DMS153 (cell line): ENCODE measurements at regions not wholly inside any gene's neighbourhood (a gene's known extent, or its start where the extent isn't known, plus 50 kb on each side); places are given as distances from the start of the nearest gene placed in this dataset.
A peak's percentile ranks its signal among the peaks of the same experiment; 100 is the strongest.

Experiments
- DNase-seq: peaks from one replicate; lab custom pipeline; 2025; lab: John Stamatoyannopoulos, UW

- DNase-seq = no peak
Observed at GRCh38 chr6:26197933-26198721, 110.9 kb downstream of the HFE start.

- no peak for DNase-seq
Observed at GRCh38 chr6:26198722-26199056, 111.5 kb downstream of the HFE start.

GRCh38 chr6:26199057-26199772 lies 112.0 kb downstream of the HFE start:
- peak; percentile 96 for DNase-seq

- DNase-seq = peak; percentile 48
Observed at GRCh38 chr6:26199773-26200764, 112.8 kb downstream of the HFE start.

- DNase-seq = no peak
Observed at GRCh38 chr6:26200918-26201721, 113.9 kb downstream of the HFE start.

DNA sequence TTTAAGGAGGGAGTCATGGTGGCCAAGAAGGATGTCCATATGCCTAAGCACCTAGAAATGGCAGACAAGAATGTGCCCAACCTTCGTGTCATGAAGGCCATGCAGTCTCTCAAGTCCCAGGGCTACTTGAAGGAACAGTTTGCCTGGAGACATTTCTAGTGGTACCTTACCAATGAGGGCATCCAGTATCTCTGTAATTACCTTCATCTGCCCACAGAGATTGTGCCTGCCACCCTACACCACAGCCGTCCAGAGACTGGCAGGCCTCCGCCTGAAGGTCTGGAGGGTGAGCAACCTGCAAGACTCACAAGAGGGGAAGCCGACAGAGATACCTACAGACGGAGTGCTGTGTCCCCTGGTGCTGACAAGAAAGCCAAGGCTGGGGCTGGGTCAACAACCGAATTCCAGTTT lies 115.0 kb downstream of the HFE start:
- DNase-seq = no peak

GRCh38 chr6:26202811-26203583 lies 115.8 kb downstream of the HFE start:
- DNase-seq = no peak

GRCh38 chr6:26204332-26205160 lies 117.3 kb downstream of the HFE start:
- DNase-seq = peak; percentile 97

DNA sequence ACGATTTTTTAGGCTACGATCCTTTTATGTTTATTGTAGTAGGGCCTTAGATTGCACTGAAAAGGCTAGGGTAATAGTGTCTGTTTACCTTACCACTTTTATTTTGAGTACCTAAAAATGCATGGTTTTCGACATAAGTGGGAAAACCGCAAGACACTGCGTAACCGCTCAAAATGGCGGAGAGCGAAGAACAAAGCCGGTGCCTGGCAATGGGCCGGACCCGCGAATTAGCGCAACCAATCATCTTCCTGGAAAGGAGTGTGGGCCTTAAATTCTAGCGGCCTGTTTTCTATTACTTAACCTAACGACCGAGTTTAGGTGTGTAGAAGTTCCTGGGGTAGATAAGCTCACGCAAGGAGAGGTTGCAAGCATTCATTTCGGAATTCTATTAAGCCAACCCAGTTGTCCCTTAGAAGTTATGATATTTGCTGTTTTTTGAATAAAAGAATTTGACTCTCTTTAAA lies 118.0 kb downstream of the HFE start:
- peak; percentile 86 for DNase-seq

DNA sequence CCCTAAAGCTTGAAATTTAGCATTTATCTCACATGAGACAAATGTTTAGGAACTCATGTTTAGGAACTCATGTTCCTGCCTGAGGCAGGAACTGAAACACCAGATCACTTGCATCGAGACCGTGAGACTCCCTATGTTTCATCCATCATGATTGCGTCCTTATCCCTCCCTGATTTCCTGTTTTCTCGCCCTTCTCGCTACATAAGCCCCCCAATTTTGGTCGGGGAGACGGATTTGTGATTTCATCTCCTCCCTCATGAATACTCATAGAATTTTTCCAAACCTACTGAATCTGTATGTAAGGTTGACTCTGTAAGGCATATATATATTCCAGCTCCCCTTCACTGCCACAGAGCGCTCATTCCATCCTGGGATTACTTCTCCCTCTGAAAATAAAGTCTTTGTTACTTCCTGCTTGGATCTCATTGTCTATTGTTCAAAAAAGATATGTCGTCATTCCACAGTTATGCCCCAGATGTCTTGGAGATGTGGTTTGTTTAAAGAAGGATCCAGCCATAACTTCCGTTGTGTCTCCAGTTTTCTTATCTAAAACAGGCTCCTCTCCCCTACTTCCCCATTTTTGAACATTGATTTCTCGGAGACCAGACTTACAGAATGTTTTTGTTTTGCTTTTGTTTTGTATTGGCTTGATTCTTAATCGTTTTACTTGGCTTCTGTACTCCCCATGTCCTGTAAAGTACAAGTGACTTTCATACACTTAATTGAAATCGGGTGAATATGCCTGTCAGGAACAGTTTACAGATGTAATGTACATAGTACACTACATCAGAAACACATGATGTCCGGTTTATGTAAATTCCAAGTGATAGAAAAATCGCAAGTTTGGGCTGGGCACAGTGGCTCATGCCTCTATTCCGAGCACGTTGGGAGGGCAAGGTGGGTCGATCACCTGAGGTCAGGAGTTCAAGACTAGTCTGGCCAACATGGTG lies 118.7 kb downstream of the HFE start:
- DNase-seq = peak; percentile 28

DNA sequence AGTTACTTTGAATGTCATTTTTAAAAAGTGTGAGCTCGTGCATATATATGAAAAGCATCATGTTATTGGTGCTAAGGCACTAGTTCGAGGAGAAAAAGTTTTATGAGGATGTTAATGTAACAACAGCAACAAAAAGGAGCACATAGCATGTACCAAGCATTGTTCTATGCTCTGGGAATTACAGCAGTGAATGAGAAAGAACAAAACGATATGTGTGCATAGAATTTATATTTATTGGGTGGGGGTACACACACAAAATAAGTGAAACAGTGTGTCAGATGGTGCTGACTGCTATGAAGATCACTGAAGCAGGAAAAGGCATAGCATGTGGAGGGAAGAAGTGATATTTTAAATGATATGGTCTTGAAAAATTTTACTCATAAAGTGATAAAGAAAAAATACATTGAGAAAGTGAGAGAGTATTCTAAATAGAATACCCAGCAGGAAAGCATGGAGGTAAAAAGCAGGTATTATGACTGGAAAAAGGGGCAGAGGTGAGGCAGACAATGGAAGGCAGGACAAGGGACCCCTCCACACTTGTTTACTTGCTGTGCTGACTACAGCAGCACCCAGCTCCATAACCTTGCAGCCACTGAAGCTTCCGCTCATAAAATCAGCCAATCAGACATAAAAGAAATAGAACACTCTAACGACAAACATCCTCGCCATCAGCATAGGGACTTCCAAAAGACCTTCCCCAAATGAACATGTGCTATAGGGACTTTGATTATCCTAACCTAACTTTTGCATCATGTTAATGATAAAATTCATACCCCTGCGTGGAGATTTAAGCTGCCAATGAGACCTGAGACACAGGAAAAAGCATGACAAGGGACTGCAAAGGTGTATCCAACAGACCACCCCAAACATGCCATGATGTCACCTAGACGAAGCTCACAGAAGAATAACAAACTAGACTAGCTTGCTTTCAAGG lies 119.9 kb downstream of the HFE start:
- no peak for DNase-seq

GRCh38 chr6:26211963-26212362 lies 124.7 kb downstream of the HFE start:
- DNase-seq = no peak

GRCh38 chr6:26213334-26214075 lies 126.3 kb downstream of the HFE start:
- no peak for DNase-seq

DNA sequence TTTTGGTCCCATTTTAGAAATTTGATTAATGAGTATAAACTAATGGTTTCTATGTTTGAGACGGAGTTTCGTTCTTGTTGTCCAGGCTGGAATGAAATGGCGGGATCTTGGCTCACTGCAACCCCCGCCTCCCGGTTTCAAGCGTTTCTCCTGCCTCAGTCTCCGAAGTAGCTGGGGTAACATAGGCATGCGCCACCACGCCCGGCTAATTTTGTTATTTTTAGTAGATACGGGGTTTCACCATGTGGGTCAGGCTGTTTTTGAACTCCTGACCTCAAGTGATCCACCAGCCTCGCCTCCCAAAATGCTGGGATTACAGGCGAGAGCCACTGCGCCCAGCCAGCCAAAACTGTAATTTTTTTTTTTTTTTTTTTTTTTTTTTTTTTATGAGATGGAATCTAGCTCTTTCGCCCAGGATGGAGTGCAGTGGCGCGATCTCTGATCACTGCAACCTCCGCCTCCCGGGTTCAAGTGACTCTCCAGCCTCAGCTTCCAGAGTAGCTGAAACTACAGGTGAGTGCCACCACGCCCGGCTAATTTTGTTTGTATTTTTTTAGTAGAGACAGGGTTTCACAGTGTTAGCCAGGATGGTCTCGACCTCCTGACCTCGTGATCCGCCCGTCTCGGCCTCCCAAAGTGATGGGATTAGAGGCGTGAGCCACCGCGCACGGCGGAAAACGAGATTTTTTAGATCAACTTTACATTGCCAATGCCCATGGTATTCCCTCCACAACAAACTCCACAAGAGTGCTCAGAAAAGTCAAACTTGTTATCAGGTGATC lies 127.8 kb downstream of the HFE start:
- DNase-seq = no peak

DNA sequence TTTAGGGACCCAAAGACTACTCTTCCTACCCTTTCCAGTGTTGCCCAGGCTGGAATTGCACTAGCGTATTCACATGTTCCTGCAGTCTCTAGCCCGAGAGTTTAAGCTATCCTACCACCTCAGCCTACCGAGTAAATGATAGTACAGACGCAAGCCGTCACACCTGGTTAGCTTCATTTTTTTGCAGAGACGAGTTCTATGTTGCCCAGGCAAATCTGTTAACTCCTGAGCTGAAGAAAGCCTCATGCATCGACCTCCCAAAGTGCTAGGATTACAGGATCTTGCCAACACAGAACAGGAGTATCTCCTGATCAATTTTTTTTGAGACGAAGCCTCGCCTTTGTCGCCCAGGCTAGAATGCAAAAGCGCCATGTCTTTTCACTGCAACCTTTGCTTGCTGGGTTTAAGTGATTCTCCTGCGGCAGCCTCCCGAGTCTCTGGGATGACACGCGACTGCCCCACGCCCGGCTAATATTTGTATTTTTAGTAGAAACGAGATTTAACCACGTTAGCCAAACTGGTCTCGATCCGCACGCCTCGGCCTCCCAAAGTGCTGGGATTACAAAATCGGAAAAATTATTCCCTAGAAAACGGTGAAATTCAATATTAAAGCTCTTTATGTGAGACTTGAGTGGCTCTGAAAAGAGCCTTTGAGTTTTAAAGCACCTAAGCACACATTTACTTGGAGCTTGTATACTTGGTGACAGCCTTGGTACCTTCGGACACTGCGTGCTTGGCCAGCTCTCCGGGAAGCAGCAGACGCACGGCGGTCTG lies 128.5 kb downstream of the HFE start:
- peak; percentile 52 for DNase-seq
